HEK293 (cell line): ENCODE measurements at regions not wholly inside any gene's neighbourhood (a gene's known extent, or its start where the extent isn't known, plus 50 kb on each side); places are given as distances from the start of the nearest gene placed in this dataset.

Experiments
- CTCF ChIA-PET: fragments of 350-600 bp; formaldehyde crosslinking; extraction: SDS; loops from one replicate; lab custom pipeline; 2021; ENCODE audit warnings: antibody characterized with exemption; lab: Yijun Ruan, JAX
- POLR2A ChIA-PET: fragments of 300-600 bp; formaldehyde crosslinking; extraction: SDS; loops from one replicate; lab custom pipeline; 2020; ENCODE audit warnings: antibody characterized with exemption, inconsistent platforms; lab: Yijun Ruan, JAX
- H3K27ac ChIP-seq: fragments of 200-500 bp; sonication (Bioruptor generic); 2 replicates; pipeline ENCODE4 v1.5.1; 2014; ENCODE audit warnings: low read depth, low read length, control low read depth, inconsistent platforms; ENCODE audit errors: extremely low read depth
- H3K36me3 ChIP-seq, 2 experiments: fragments of 200-500 bp in 1 of 2; sonication (Bioruptor generic) in 1 of 2; 1 replicate in 1 of 2; 2 replicates in 1 of 2; pipeline ENCODE4 v1.5.1; 2014 to 2017; ENCODE audit warnings: inconsistent platforms in 2 of 2, low read length in 2 of 2; ENCODE audit not compliant: control insufficient read depth in 2 of 2, insufficient read depth in 1 of 2
- H3K4me1 ChIP-seq: fragments of 200-500 bp; sonication (Bioruptor generic); 2 replicates; pipeline ENCODE4 v1.5.1; 2014; ENCODE audit warnings: mild to moderate bottlenecking, low read length, inconsistent platforms; ENCODE audit not compliant: control insufficient read depth, insufficient read depth
- H3K4me3 ChIP-seq: 2 replicates; pipeline ENCODE4 v1.5.1; 2011; ENCODE audit warnings: low read depth, mild to moderate bottlenecking, control low read depth, low read length, moderate library complexity
- H3K9me3 ChIP-seq: fragments of 200-500 bp; sonication (Bioruptor generic); 2 replicates; pipeline ENCODE4 v1.5.1; 2014; ENCODE audit warnings: low read depth, low read length, inconsistent platforms; ENCODE audit not compliant: control insufficient read depth, insufficient read depth
- SALL2 ChIP-seq: fragments of 450-650 bp; formaldehyde crosslinking; IDR thresholded peaks from 2 replicates; pipeline ENCODE4 v1.5.0; 2017; ENCODE audit warnings: missing biosample characterization, mild to moderate bottlenecking, missing genetic modification characterization, borderline replicate concordance
- ZFP3 ChIP-seq: fragments of 450-650 bp; formaldehyde crosslinking; IDR thresholded peaks from 2 replicates; pipeline ENCODE4 v1.5.1; 2016; ENCODE audit warnings: low read depth, missing biosample characterization, missing genetic modification characterization
- ZFP41 ChIP-seq: fragments of 450-650 bp; formaldehyde crosslinking; IDR thresholded peaks from 2 replicates; pipeline ENCODE4 v1.5.1; 2016; ENCODE audit warnings: missing biosample characterization, missing genetic modification characterization, borderline replicate concordance
- ZNF16 ChIP-seq: fragments of 450-650 bp; formaldehyde crosslinking; IDR thresholded peaks from 2 replicates; pipeline ENCODE4 v1.5.1; 2016; ENCODE audit warnings: low read depth, missing biosample characterization, missing genetic modification characterization
- ZNF19 ChIP-seq: fragments of 450-650 bp; formaldehyde crosslinking; IDR thresholded peaks from 2 replicates; pipeline ENCODE4; 2016; ENCODE audit warnings: missing biosample characterization, missing genetic modification characterization, low read depth
- ZNF555 ChIP-seq: fragments of 450-650 bp; formaldehyde crosslinking; conservative IDR thresholded peaks from 2 replicates; pipeline ENCODE4 v1.5.1; 2017; ENCODE audit warnings: missing biosample characterization, mild to moderate bottlenecking, missing genetic modification characterization, inconsistent platforms
- ZNF658 ChIP-seq: fragments of 450-650 bp; formaldehyde crosslinking; IDR thresholded peaks from 2 replicates; pipeline ENCODE4; 2016; ENCODE audit warnings: missing biosample characterization, missing genetic modification characterization
- ZNF707 ChIP-seq: fragments of 450-650 bp; formaldehyde crosslinking; IDR thresholded peaks from 2 replicates; pipeline ENCODE4 v1.5.1; 2016; ENCODE audit warnings: missing biosample characterization, missing genetic modification characterization
- ZNF830 ChIP-seq: fragments of 450-650 bp; IDR thresholded peaks from 2 replicates; pipeline ENCODE4 v1.5.0; 2018; ENCODE audit warnings: missing biosample characterization, missing genetic modification characterization, low read depth, mild to moderate bottlenecking, moderate library complexity
- TF ChIP-seq, protein P1 (sequence below): fragments of 450-650 bp; formaldehyde crosslinking; IDR thresholded peaks from 2 replicates; pipeline ENCODE4 v1.5.0; 2017; ENCODE audit warnings: missing biosample characterization, missing genetic modification characterization, borderline replicate concordance
- TF ChIP-seq, protein P2 (sequence below): fragments of 450-650 bp; formaldehyde crosslinking; IDR thresholded peaks from 2 replicates; pipeline ENCODE4 v1.5.1; 2016; ENCODE audit warnings: missing biosample characterization, missing genetic modification characterization, borderline replicate concordance
- TF ChIP-seq, protein P3 (sequence below): fragments of 450-650 bp; formaldehyde crosslinking; IDR thresholded peaks from 2 replicates; pipeline ENCODE4 v1.5.1; 2016; ENCODE audit warnings: missing biosample characterization, missing genetic modification characterization
- TF ChIP-seq, protein P4 (sequence below): fragments of 450-650 bp; formaldehyde crosslinking; IDR thresholded peaks from 2 replicates; pipeline ENCODE4 v1.5.1; 2016; ENCODE audit warnings: missing biosample characterization, missing genetic modification characterization
- TF ChIP-seq, protein P5 (sequence below): sonication (generic); formaldehyde crosslinking; IDR thresholded peaks from 2 replicates; pipeline ENCODE4 v1.8.1; 2022; ENCODE audit warnings: mild to moderate bottlenecking, moderate library complexity, missing genetic modification reagents

DNA sequence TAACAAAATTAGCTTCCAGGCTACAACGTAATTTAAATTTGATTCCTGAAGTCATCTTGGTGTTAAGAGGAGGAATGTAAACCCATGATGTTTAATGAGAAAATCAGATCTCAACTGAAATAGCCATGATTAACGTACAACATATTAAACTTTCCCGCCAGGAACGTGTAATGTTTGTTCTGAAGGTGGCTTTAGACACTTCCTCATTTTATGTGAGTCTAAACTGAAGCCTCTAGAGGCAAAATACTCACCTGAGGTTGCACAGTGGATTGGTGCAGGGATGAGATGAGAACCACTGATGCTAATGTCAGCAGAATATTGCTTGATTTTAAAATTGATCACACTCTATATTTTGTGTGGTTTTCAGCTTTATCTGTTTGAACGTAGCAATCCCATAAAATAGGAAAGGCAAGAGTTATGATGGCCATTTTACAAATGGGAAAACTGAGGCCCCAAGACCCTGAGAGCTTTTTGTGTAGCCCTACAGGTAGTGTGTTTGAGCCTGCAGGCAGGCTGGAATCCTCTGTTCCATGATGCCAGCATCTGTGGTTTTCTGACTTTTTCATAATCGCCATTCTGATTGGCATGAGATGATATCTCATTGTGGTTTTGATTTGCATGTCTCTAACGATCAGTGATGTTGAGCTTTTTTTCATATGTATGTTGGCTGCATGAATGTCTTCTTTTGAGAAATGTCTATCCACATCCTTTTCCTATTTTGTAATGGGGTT, 243.7 kb upstream of the BMPER start:
- no peak for TF ChIP-seq ZNF19 (tag by site-specific recombination)
- no peak for TF ChIP-seq ZNF16 (tag by site-specific recombination)
- ChIA-PET CTCF (interaction anchor here (1.3 kb wide), 1 partner anchor 95 kb away, joined by 3 read pairs; no protein-coding TSS in a partner anchor), POLR2A (no interaction called here)
- H3K27ac ChIP-seq, result no peak overlapping the region
- no peaks in the 10 kb centered on the region for H3K36me3 ChIP-seq
- no peak overlapping the region for H3K4me3 ChIP-seq
- no peaks in the 10 kb centered on the region for H3K4me1 ChIP-seq
- no peaks in the 10 kb centered on the region for H3K9me3 ChIP-seq

DNA sequence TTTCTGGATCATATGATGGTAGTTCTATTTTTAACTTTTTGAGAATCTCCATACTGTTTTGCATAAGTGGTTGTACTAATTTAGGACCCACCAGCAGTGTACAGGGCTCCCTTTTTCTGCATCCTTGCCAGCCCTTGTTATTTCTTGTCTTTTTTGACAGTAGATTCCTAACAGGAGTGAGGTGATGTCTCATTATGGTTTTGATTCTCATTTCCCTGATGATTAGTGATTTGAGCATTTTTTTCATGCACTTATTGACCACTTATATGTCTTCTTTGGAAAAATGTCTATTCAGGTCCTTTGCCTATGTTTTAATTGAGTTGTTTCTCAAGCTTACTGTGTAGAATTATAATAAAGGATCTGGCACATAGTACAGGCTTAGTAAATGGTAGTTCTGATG, 238.8 kb upstream of the BMPER start:
- TF ChIP-seq ZFP41, result no peak
- TF ChIP-seq, protein P1, sequence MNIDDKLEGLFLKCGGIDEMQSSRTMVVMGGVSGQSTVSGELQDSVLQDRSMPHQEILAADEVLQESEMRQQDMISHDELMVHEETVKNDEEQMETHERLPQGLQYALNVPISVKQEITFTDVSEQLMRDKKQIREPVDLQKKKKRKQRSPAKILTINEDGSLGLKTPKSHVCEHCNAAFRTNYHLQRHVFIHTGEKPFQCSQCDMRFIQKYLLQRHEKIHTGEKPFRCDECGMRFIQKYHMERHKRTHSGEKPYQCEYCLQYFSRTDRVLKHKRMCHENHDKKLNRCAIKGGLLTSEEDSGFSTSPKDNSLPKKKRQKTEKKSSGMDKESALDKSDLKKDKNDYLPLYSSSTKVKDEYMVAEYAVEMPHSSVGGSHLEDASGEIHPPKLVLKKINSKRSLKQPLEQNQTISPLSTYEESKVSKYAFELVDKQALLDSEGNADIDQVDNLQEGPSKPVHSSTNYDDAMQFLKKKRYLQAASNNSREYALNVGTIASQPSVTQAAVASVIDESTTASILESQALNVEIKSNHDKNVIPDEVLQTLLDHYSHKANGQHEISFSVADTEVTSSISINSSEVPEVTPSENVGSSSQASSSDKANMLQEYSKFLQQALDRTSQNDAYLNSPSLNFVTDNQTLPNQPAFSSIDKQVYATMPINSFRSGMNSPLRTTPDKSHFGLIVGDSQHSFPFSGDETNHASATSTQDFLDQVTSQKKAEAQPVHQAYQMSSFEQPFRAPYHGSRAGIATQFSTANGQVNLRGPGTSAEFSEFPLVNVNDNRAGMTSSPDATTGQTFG (tag by site-specific recombination), result no peak
- TF ChIP-seq, protein P2, sequence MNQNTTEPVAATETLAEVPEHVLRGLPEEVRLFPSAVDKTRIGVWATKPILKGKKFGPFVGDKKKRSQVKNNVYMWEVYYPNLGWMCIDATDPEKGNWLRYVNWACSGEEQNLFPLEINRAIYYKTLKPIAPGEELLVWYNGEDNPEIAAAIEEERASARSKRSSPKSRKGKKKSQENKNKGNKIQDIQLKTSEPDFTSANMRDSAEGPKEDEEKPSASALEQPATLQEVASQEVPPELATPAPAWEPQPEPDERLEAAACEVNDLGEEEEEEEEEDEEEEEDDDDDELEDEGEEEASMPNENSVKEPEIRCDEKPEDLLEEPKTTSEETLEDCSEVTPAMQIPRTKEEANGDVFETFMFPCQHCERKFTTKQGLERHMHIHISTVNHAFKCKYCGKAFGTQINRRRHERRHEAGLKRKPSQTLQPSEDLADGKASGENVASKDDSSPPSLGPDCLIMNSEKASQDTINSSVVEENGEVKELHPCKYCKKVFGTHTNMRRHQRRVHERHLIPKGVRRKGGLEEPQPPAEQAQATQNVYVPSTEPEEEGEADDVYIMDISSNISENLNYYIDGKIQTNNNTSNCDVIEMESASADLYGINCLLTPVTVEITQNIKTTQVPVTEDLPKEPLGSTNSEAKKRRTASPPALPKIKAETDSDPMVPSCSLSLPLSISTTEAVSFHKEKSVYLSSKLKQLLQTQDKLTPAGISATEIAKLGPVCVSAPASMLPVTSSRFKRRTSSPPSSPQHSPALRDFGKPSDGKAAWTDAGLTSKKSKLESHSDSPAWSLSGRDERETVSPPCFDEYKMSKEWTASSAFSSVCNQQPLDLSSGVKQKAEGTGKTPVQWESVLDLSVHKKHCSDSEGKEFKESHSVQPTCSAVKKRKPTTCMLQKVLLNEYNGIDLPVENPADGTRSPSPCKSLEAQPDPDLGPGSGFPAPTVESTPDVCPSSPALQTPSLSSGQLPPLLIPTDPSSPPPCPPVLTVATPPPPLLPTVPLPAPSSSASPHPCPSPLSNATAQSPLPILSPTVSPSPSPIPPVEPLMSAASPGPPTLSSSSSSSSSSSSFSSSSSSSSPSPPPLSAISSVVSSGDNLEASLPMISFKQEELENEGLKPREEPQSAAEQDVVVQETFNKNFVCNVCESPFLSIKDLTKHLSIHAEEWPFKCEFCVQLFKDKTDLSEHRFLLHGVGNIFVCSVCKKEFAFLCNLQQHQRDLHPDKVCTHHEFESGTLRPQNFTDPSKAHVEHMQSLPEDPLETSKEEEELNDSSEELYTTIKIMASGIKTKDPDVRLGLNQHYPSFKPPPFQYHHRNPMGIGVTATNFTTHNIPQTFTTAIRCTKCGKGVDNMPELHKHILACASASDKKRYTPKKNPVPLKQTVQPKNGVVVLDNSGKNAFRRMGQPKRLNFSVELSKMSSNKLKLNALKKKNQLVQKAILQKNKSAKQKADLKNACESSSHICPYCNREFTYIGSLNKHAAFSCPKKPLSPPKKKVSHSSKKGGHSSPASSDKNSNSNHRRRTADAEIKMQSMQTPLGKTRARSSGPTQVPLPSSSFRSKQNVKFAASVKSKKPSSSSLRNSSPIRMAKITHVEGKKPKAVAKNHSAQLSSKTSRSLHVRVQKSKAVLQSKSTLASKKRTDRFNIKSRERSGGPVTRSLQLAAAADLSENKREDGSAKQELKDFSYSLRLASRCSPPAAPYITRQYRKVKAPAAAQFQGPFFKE (tag by site-specific recombination), result no peak
- TF ChIP-seq, protein P3, sequence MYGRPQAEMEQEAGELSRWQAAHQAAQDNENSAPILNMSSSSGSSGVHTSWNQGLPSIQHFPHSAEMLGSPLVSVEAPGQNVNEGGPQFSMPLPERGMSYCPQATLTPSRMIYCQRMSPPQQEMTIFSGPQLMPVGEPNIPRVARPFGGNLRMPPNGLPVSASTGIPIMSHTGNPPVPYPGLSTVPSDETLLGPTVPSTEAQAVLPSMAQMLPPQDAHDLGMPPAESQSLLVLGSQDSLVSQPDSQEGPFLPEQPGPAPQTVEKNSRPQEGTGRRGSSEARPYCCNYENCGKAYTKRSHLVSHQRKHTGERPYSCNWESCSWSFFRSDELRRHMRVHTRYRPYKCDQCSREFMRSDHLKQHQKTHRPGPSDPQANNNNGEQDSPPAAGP (tag by site-specific recombination), result no peak
- TF ChIP-seq ZNF658 (tag by site-specific recombination), result no peak
- TF ChIP-seq ZNF830, result no peak
- no peak for TF ChIP-seq ZNF555
- TF ChIP-seq ZNF707 (tag by site-specific recombination), result no peak
- TF ChIP-seq ZFP3 (tag by site-specific recombination), result no peak
- no peak for TF ChIP-seq SALL2 (tag by site-specific recombination)
- TF ChIP-seq, protein P4, sequence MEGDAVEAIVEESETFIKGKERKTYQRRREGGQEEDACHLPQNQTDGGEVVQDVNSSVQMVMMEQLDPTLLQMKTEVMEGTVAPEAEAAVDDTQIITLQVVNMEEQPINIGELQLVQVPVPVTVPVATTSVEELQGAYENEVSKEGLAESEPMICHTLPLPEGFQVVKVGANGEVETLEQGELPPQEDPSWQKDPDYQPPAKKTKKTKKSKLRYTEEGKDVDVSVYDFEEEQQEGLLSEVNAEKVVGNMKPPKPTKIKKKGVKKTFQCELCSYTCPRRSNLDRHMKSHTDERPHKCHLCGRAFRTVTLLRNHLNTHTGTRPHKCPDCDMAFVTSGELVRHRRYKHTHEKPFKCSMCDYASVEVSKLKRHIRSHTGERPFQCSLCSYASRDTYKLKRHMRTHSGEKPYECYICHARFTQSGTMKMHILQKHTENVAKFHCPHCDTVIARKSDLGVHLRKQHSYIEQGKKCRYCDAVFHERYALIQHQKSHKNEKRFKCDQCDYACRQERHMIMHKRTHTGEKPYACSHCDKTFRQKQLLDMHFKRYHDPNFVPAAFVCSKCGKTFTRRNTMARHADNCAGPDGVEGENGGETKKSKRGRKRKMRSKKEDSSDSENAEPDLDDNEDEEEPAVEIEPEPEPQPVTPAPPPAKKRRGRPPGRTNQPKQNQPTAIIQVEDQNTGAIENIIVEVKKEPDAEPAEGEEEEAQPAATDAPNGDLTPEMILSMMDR (tag by site-specific recombination), result no peak
- TF ChIP-seq, protein P5, sequence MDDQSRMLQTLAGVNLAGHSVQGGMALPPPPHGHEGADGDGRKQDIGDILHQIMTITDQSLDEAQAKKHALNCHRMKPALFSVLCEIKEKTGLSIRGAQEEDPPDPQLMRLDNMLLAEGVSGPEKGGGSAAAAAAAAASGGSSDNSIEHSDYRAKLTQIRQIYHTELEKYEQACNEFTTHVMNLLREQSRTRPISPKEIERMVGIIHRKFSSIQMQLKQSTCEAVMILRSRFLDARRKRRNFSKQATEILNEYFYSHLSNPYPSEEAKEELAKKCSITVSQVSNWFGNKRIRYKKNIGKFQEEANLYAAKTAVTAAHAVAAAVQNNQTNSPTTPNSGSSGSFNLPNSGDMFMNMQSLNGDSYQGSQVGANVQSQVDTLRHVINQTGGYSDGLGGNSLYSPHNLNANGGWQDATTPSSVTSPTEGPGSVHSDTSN (CRISPR knock-in tag), result no peak
- POLR2A ChIA-PET, result no interaction called here
- H3K9me3 ChIP-seq, result no peaks in the 10 kb centered on the region

More for the DNA sequence above, 238.8 kb upstream of the BMPER start:
- CTCF ChIA-PET, result no interaction called here
- Histone ChIP-seq H3K4me3 (no peak overlapping the region), H3K36me3 (no peaks in the 10 kb centered on the region), H3K4me1 (peaks cover 6% of the 10 kb centered on the region), H3K27ac (no peak overlapping the region)
